Pancreas (tissue), 10 donors: ENCODE measurements at regions not wholly inside any gene's neighbourhood (a gene's known extent, or its start where the extent isn't known, plus 50 kb on each side); places are given as distances from the start of the nearest gene placed in this dataset.

Source experiments
- ATAC-seq, 4 donors: fragments of 200-7000 bp; cut with Tn5 transposase; one replicate each; pipeline versions ENCODE4 v1.8.0 to v1.9.1; 2020; ENCODE audit warnings: mild to moderate bottlenecking in 4 of 4, moderate library complexity in 4 of 4
- DNase-seq, 6 donors: peaks; one replicate each; pipeline ENCODE4 v3.0.0-alpha.2; 2020
- FAIRE-seq: peaks from 2 replicates; lab custom pipeline; 2012; peaks lifted over from hg19 to GRCh38; lab: Jason Lieb, UNC
- H3K27ac ChIP-seq, 4 donors: fragments of 200-600 bp; sonication (generic); 1 replicate in 3 of 4; 2 replicates in 1 of 4; pipeline versions ENCODE4 v1.5.0 to v1.8.0; 2020
- H3K27me3 ChIP-seq, 4 donors: fragments of 200-600 bp; one replicate each; pipeline ENCODE4 v1.8.0; 2021
- H3K36me3 ChIP-seq, 3 donors: fragments of 200-600 bp; sonication (generic) in 1 of 3; one replicate each; pipeline versions ENCODE4 v1.5.0 to v1.8.0; 2020 to 2021
- H3K4me1 ChIP-seq, 3 donors: fragments of 200-600 bp; one replicate each; pipeline ENCODE4 v1.8.0; 2021
- H3K4me3 ChIP-seq, 4 donors: fragments of 200-600 bp; sonication (generic) in 2 of 4; one replicate each; pipeline versions ENCODE4 v1.5.0 to v1.8.0; 2020 to 2021
- H3K9me3 ChIP-seq, 4 donors: fragments of 200-600 bp; one replicate each; pipeline ENCODE4 v1.8.0; 2021
- WGBS, 2 donors: extraction: QIAGEN DNeasy Blood & Tissue Kit; methylation state at CpG; one replicate each; pipeline ENCODE4 v1.1.7; 2013; 5-methylcytosine and 5-hydroxymethylcytosine counted together
- intact Hi-C, 3 donors: fragments of 100-400 bp; cut with DNase I; formaldehyde crosslinking; loops; one replicate each; pipeline versions ENCODE4 v1.11.1 to v1.14.2; 2022
- TF ChIP-seq, protein P1 (sequence below), 4 donors: fragments of 200-600 bp; sonication (generic) in 3 of 4; IDR thresholded peaks; one replicate each; pipeline versions ENCODE4 v1.5.0 to v1.8.0; 2021; ENCODE audit warnings: antibody characterized with exemption in 4 of 4
- donor health status: healthy with polysubstance abuse.
- donor health status: DM: no; HTN: no; CAD: no; lungs with moderate emphysema.
- donor health status: DM: no; HTN: no; CAD: no.
- donor health status: control.
- donor health status: control.
- donor health status: Bipolar disorder and iron deficiency.
- donor health status: DM: yes; HTN: yes; CAD: no.
- donor health status: DM: no; HTN: no; CAD: no.
- donor health status: DM: no; HTN: no; CAD: no.
- donor health status: DM: yes; HTN: yes; CAD: no.

DNA sequence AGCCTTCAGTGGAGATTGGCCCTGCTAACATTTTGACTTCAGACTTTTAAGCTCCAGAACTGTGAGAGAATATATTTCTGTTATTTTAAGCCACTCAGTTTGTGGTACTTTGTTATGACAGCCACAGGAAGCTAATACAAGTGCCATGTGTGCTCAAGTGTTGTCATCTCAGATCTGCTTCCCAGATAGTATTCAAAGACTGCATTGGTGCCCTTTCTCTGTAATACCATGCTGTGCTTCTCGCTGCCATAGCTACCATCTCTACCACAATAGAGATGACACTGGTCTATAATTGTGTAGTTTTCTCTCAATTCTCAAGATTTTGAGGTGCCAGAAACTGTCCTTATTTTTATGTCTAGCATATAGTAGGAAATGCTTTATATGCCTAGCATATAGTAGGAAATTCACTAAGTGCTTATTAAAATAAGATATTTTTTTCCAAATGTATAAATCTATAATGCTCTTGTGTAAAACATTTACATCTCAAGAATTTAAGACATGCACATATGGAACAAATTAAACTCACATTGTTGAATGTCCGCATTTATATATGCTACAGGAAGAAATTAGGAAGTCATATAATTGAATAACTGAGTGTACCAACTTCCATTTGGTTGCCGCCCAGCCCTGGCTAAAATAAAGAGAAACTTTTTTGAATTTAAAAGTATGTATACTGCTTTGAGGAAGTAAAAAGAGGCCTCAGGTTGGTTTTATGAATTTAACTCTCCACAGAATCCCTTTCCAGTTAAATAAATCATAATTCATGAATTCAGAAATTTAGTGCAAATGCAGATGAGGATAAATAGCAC is 77.6 kb downstream of the TPBG start:
- ATAC-seq (no peak), FAIRE-seq (no peak), DNase-seq (no peak)
- WGBS, 2 donors: 77 to 91% methylated on average over 3 of the region's 3 CpGs
- intact Hi-C loops: no loop called here
- no peaks in the 10 kb centered on the region for H3K27me3 ChIP-seq
- no peak overlapping the region for H3K4me3 ChIP-seq
- TF ChIP-seq, protein P1, sequence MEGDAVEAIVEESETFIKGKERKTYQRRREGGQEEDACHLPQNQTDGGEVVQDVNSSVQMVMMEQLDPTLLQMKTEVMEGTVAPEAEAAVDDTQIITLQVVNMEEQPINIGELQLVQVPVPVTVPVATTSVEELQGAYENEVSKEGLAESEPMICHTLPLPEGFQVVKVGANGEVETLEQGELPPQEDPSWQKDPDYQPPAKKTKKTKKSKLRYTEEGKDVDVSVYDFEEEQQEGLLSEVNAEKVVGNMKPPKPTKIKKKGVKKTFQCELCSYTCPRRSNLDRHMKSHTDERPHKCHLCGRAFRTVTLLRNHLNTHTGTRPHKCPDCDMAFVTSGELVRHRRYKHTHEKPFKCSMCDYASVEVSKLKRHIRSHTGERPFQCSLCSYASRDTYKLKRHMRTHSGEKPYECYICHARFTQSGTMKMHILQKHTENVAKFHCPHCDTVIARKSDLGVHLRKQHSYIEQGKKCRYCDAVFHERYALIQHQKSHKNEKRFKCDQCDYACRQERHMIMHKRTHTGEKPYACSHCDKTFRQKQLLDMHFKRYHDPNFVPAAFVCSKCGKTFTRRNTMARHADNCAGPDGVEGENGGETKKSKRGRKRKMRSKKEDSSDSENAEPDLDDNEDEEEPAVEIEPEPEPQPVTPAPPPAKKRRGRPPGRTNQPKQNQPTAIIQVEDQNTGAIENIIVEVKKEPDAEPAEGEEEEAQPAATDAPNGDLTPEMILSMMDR (IDR thresholded peaks at IDR 0.05): no peak
- H3K36me3 ChIP-seq: no peaks in the 10 kb centered on the region
- no peaks in the 10 kb centered on the region for H3K9me3 ChIP-seq
- no peaks in the 10 kb centered on the region for H3K4me1 ChIP-seq
- H3K27ac ChIP-seq: no peak overlapping the region

- WGBS, 2 donors: 55 to 67% methylated on average over 7 of the region's 7 CpGs
- intact Hi-C loops: no loop called here
- Histone ChIP-seq H3K27ac (no peak overlapping the region), H3K36me3 (no peaks in the 10 kb centered on the region), H3K4me3 (no peak overlapping the region), H3K27me3 (no peaks in the 10 kb centered on the region), H3K9me3 (no peaks in the 10 kb centered on the region), H3K4me1 (no peaks in the 10 kb centered on the region)
- no peak for DNase-seq
- FAIRE-seq: no peak
- TF ChIP-seq, protein P1 (IDR thresholded peaks at IDR 0.05): no peak
- no peak for ATAC-seq
Measured at GRCh38 chr6:82442061-82442719, 78.6 kb downstream of the TPBG start.

DNA sequence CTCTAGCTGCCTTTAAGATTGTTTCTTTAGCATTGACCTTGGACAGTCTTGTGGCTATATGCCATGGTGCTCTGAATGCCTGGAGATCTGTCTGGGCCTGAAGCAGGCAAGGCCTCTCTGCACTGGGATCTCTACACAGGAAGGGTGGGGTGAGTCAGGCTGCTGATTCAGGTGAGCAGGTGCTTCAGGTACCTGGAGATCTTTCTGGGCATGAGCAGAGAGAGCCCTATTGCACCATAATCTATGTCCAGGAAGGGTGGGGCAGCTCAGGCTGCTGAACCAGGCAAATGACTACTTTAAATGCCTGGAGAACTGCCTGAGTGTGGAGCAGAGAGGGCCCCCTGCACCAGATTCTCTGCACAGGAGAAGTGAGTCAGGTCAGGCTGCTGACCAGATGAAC is 94.5 kb downstream of the TPBG start:
- H3K9me3 ChIP-seq: no peaks in the 10 kb centered on the region
- H3K4me1 ChIP-seq: no peaks in the 10 kb centered on the region
- H3K36me3 ChIP-seq: no peaks in the 10 kb centered on the region
- H3K4me3 ChIP-seq: no peak overlapping the region
- FAIRE-seq (no peak), DNase-seq (no peak), ATAC-seq (no peak)
- no peak overlapping the region for H3K27ac ChIP-seq
- intact Hi-C loops: no loop called here
- no peaks in the 10 kb centered on the region for H3K27me3 ChIP-seq
- TF ChIP-seq, protein P1 (IDR thresholded peaks at IDR 0.05): no peak

GRCh38 chr6:82458705-82459104 is 95.1 kb downstream of the TPBG start:
- no peaks in the 10 kb centered on the region for H3K27me3 ChIP-seq
- TF ChIP-seq, protein P1 (IDR thresholded peaks at IDR 0.05): no peak
- intact Hi-C loops: no loop called here
- FAIRE-seq (no peak), ATAC-seq (no peak), DNase-seq (no peak)
- H3K27ac ChIP-seq: no peak overlapping the region
- WGBS, 2 donors: 42 to 75% methylated on average over 2 of the region's 2 CpGs
- no peak overlapping the region for H3K4me3 ChIP-seq
- no peaks in the 10 kb centered on the region for H3K4me1 ChIP-seq
- no peaks in the 10 kb centered on the region for H3K36me3 ChIP-seq
- H3K9me3 ChIP-seq: no peaks in the 10 kb centered on the region

- TF ChIP-seq, protein P1 (IDR thresholded peaks at IDR 0.05): no peak
- intact Hi-C loops: no loop called here
- FAIRE-seq: no peak
- H3K9me3 ChIP-seq: no peaks in the 10 kb centered on the region
- H3K27ac ChIP-seq: no peak overlapping the region
- H3K4me1 ChIP-seq: no peaks in the 10 kb centered on the region
- no peak overlapping the region for H3K4me3 ChIP-seq
- H3K36me3 ChIP-seq: no peaks in the 10 kb centered on the region
- 63% methylated on average over 1 of the region's 1 CpG for WGBS, 2 donors
- no peaks in the 10 kb centered on the region for H3K27me3 ChIP-seq
- no peak for ATAC-seq
- DNase-seq: no peak
Measured at GRCh38 chr6:82461536-82461935, 97.9 kb downstream of the TPBG start.
